Thoracic aorta (tissue), 2 donors: ENCODE measurements at regions not wholly inside any gene's neighbourhood (a gene's known extent, or its start where the extent isn't known, plus 50 kb on each side); places are given as distances from the start of the nearest gene placed in this dataset.

ENCODE experiments used
- ATAC-seq: fragments of 150-250 bp; one replicate; pipeline ENCODE4 v1.8.0; 2017; ENCODE audit warnings: low read depth; ENCODE audit not compliant: insufficient number of reproducible peaks, low FRiP score
- DNase-seq: peaks from one replicate; pipeline ENCODE4 v3.0.0-alpha.2; 2020; ENCODE audit warnings: low spot score
- H3K27ac ChIP-seq, 2 donors: fragments of 200-600 bp; sonication (generic); 1 replicate in 1 of 2; 2 replicates in 1 of 2; pipeline ENCODE4 v1.5.1; 2016; ENCODE audit warnings: mild to moderate bottlenecking in 2 of 2, moderate library complexity in 2 of 2
- H3K27me3 ChIP-seq: fragments of 200-600 bp; sonication (generic); replicated peaks from 2 replicates; pipeline ENCODE4 v1.6.0; 2016; ENCODE audit warnings: mild to moderate bottlenecking; ENCODE audit not compliant: insufficient read depth
- H3K36me3 ChIP-seq: fragments of 200-600 bp; sonication (generic); one replicate; pipeline ENCODE4 v1.5.1; 2016
- H3K4me1 ChIP-seq, 2 donors: fragments of 200-600 bp; sonication (generic); 1 replicate in 1 of 2; 2 replicates in 1 of 2; pipeline versions ENCODE4 v1.5.1 to v1.6.0; 2016; ENCODE audit warnings: low read depth in 2 of 2, mild to moderate bottlenecking in 1 of 2; ENCODE audit not compliant: control insufficient read depth in 1 of 2
- H3K4me3 ChIP-seq: fragments of 200-600 bp; sonication (generic); 2 replicates; pipeline ENCODE4 v1.5.1; 2016; ENCODE audit warnings: mild to moderate bottlenecking
- H3K9me3 ChIP-seq: fragments of 200-600 bp; sonication (generic); 2 replicates; pipeline ENCODE4 v1.5.1; 2016
- CTCF ChIP-seq: fragments of 200-600 bp; sonication (generic); IDR thresholded peaks from one replicate; pipeline ENCODE4 v1.5.1; 2019; ENCODE audit warnings: antibody characterized with exemption

DNA sequence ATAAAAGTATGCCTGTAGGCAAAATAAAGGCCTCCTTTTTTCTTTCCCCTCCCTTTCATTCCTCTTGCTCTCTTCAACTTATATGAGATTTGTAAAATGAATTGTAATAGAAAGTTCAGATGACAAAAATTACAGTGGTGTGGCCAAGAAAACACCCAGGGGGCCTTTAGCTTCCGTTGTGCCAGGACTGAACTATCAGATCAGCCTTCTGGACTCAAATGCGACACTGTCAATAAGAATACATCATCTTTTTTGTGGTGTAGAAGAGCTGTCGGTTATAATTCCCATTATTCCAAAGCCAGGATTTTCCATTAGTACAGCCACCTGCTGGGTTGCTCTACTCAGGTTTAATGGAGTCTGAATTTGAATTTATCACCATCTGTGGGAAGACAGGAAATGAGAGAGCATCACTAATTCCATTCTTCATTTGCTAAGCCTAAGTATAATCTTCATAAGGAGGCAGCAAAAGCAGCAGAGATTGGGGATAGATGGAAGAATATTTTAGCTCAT is 443.4 kb downstream of the ANXA1 start:
- H3K4me1 ChIP-seq: no peaks in the 10 kb centered on the region
- H3K9me3 ChIP-seq: no peaks in the 10 kb centered on the region
- H3K4me3 ChIP-seq: no peak overlapping the region
- no peaks in the 10 kb centered on the region for H3K36me3 ChIP-seq
- no peak for DNase-seq
- no peak for TF ChIP-seq CTCF
- no peaks in the 10 kb centered on the region for H3K27me3 ChIP-seq
- ATAC-seq: no peak
- H3K27ac ChIP-seq: no peak overlapping the region

GRCh38 chr9:73596321-73596720 is 444.7 kb downstream of the ANXA1 start:
- Histone ChIP-seq H3K27me3 (no peaks in the 10 kb centered on the region), H3K27ac (no peak overlapping the region), H3K36me3 (no peaks in the 10 kb centered on the region), H3K4me3 (no peak overlapping the region), H3K4me1 (no peaks in the 10 kb centered on the region), H3K9me3 (no peaks in the 10 kb centered on the region)
- no peak for TF ChIP-seq CTCF
- DNase-seq (no peak), ATAC-seq (no peak)

GRCh38 chr9:73597039-73597438 is 445.4 kb downstream of the ANXA1 start:
- DNase-seq: no peak
- H3K4me1 ChIP-seq: no peaks in the 10 kb centered on the region
- no peak for ATAC-seq
- no peaks in the 10 kb centered on the region for H3K27me3 ChIP-seq
- H3K36me3 ChIP-seq: no peaks in the 10 kb centered on the region
- H3K27ac ChIP-seq: no peak overlapping the region
- H3K4me3 ChIP-seq: no peak overlapping the region
- TF ChIP-seq CTCF: no peak
- no peaks in the 10 kb centered on the region for H3K9me3 ChIP-seq

DNA sequence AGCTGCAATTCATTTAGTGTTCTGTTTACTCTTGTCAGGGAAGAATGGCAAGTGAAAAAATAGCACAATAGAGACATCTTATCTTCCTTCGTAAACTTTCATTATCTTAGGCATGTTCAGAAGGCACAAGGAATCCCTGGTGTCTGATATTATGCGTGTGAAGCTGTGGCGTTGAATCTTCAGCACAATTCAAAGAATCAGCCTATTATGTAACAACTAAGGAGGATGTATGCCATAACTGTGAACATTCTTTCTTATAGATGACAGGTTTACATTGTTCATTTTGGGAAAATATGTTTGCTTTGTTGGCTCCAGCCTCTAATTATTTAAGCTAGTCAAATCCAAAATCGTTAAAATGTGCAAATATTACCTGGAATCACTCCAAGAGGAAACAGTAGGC is 446.1 kb downstream of the ANXA1 start:
- ATAC-seq (no peak), DNase-seq (no peak)
- Histone ChIP-seq H3K36me3 (no peaks in the 10 kb centered on the region), H3K9me3 (no peaks in the 10 kb centered on the region), H3K4me3 (no peak overlapping the region), H3K27me3 (no peaks in the 10 kb centered on the region), H3K27ac (no peak overlapping the region), H3K4me1 (no peaks in the 10 kb centered on the region)
- TF ChIP-seq CTCF: no peak

DNA sequence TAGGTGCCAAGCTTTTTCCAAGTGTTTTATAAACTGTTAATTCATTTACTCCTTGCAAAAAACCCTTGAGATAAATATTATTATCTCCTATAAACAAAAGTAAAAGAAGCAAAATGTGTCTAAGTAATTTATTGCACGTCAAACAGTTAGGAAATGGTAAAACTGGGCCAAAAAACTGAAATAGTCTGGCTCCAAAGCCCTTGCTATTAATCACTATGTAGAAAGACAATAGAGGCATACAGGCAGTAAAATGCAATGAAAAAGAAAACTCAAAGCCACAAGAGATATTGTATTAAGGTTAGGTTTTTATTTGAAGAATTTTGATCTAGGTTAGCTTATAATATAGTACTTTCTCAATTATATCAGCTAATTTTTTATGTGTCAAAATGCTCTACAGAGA is 457.7 kb downstream of the ANXA1 start:
- Histone ChIP-seq H3K4me1 (no peaks in the 10 kb centered on the region), H3K27ac (no peak overlapping the region), H3K27me3 (no peaks in the 10 kb centered on the region), H3K9me3 (no peaks in the 10 kb centered on the region), H3K4me3 (no peak overlapping the region), H3K36me3 (no peaks in the 10 kb centered on the region)
- TF ChIP-seq CTCF: no peak
- DNase-seq (no peak), ATAC-seq (no peak)
